Esophagus squamous epithelium (tissue), 5 donors: ENCODE measurements at regions not wholly inside any gene's neighbourhood (a gene's known extent, or its start where the extent isn't known, plus 50 kb on each side); places are given as distances from the start of the nearest gene placed in this dataset.
"Not testable (repeated sequence)": the region's sequence is repeated elsewhere in the genome, so short reads cannot be mapped to it uniquely, and the experiment has no call there.

Experiments used
- DNase-seq: peaks from one replicate; lab custom pipeline; 2025; lab: John Stamatoyannopoulos, UW
- H3K27ac ChIP-seq, 4 donors: fragments of 200-600 bp; sonication (generic); one replicate each; pipeline ENCODE4 v1.5.1; 2016 to 2019; ENCODE audit warnings: mild to moderate bottlenecking in 1 of 4
- H3K27me3 ChIP-seq, 4 donors: fragments of 200-600 bp; sonication (generic); 1 replicate in 3 of 4; 2 replicates in 1 of 4; pipeline versions ENCODE4 v1.5.1 to v1.6.0; 2017 to 2021; ENCODE audit warnings: antibody characterized with exemption in 1 of 4
- H3K36me3 ChIP-seq, 3 donors: fragments of 200-600 bp; sonication (generic); one replicate each; pipeline ENCODE4 v1.5.1; 2016 to 2019
- H3K4me1 ChIP-seq, 3 donors: fragments of 200-600 bp; sonication (generic); one replicate each; pipeline ENCODE4 v1.5.1; 2017 to 2019
- H3K4me3 ChIP-seq, 4 donors: fragments of 200-600 bp; sonication (generic); 1 replicate in 3 of 4; 2 replicates in 1 of 4; pipeline ENCODE4 v1.5.1; 2016 to 2019; ENCODE audit warnings: mild to moderate bottlenecking in 2 of 4, moderate library complexity in 1 of 4
- H3K9me3 ChIP-seq, 3 donors: fragments of 200-600 bp; sonication (generic); one replicate each; pipeline ENCODE4 v1.5.1; 2016 to 2019
- POLR2A ChIP-seq, 4 donors: fragments of 450-650 bp; IDR thresholded peaks; one replicate each; pipeline ENCODE4 v1.6.1; 2017; ENCODE audit warnings: antibody characterized with exemption in 4 of 4, mild to moderate bottlenecking in 4 of 4, moderate library complexity in 3 of 4
- WGBS, 2 donors: methylation state at CpG; one replicate each; pipeline ENCODE4 v1.1.5; 2018; 5-methylcytosine and 5-hydroxymethylcytosine counted together
- intact Hi-C: fragments of 100-400 bp; cut with DNase I; formaldehyde crosslinking; loops from one replicate; pipeline ENCODE4 v1.15.0; 2022
- TF ChIP-seq, protein P1 (sequence below), 6 experiments: fragments of 450-650 bp in 4 of 6; fragments of 200-600 bp in 2 of 6; sonication (generic) in 2 of 6; IDR thresholded peaks; one replicate each; pipeline ENCODE4 v1.5.1; 2016 to 2019; ENCODE audit warnings: antibody characterized with exemption in 6 of 6, mild to moderate bottlenecking in 4 of 6, moderate library complexity in 4 of 6
- donor health status: DM: yes; HTN: yes; CAD: no.

- no peaks in the 10 kb centered on the region for H3K4me1 ChIP-seq
- H3K36me3 ChIP-seq: no peaks in the 10 kb centered on the region
- H3K9me3 ChIP-seq: no peaks in the 10 kb centered on the region
- H3K27me3 ChIP-seq: no peaks in the 10 kb centered on the region
- intact Hi-C loops: no loop called here
- whole genome bisulfite sequencing, 2 donors: 84 to 95% methylated on average over 16 to 18 of the region's 19 CpGs
- H3K4me3 ChIP-seq: no peak overlapping the region
- H3K27ac ChIP-seq: no peak overlapping the region
- no peak for DNase-seq
- TF ChIP-seq POLR2A (IDR thresholded peaks at IDR 0.05): no peak
- TF ChIP-seq, protein P1, sequence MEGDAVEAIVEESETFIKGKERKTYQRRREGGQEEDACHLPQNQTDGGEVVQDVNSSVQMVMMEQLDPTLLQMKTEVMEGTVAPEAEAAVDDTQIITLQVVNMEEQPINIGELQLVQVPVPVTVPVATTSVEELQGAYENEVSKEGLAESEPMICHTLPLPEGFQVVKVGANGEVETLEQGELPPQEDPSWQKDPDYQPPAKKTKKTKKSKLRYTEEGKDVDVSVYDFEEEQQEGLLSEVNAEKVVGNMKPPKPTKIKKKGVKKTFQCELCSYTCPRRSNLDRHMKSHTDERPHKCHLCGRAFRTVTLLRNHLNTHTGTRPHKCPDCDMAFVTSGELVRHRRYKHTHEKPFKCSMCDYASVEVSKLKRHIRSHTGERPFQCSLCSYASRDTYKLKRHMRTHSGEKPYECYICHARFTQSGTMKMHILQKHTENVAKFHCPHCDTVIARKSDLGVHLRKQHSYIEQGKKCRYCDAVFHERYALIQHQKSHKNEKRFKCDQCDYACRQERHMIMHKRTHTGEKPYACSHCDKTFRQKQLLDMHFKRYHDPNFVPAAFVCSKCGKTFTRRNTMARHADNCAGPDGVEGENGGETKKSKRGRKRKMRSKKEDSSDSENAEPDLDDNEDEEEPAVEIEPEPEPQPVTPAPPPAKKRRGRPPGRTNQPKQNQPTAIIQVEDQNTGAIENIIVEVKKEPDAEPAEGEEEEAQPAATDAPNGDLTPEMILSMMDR (IDR thresholded peaks at IDR 0.05): no peak
Observed at GRCh38 chr17:20775331-20775730, 195.8 kb downstream of the CDRT15L2 start.

- H3K4me3 ChIP-seq: no peak overlapping the region
- 88 to 91% methylated on average over 8 to 10 of the region's 10 CpGs for WGBS, 2 donors
- peaks cover 0 to 17% (median 2%) of the 10 kb centered on the region in 4 donors for H3K27me3 ChIP-seq
- no peak overlapping the region for H3K27ac ChIP-seq
- H3K9me3 ChIP-seq: no peaks in the 10 kb centered on the region
- no peak for DNase-seq
- intact Hi-C loops: no loop called here
- H3K36me3 ChIP-seq: no peaks in the 10 kb centered on the region
- TF ChIP-seq, protein P1 (IDR thresholded peaks at IDR 0.05): no peak
- no peak for TF ChIP-seq POLR2A (IDR thresholded peaks at IDR 0.05)
- H3K4me1 ChIP-seq: no peaks in the 10 kb centered on the region
Observed at GRCh38 chr17:20779521-20779920, 200.0 kb downstream of the CDRT15L2 start.

- intact Hi-C loops: no loop called here
- Histone ChIP-seq H3K36me3 (no peaks in the 10 kb centered on the region), H3K4me1 (no peaks in the 10 kb centered on the region), H3K9me3 (no peaks in the 10 kb centered on the region), H3K27me3 (peaks cover 0 to 27% (median 2%) of the 10 kb centered on the region in 4 donors), H3K4me3 (no peak overlapping the region), H3K27ac (no peak overlapping the region)
- WGBS, 2 donors: 81 to 85% methylated on average over 2 of the region's 2 CpGs
- no peak for TF ChIP-seq POLR2A (IDR thresholded peaks at IDR 0.05)
- TF ChIP-seq, protein P1 (IDR thresholded peaks at IDR 0.05): no peak
- DNase-seq: no peak
Observed at GRCh38 chr17:20781260-20781659, 201.7 kb downstream of the CDRT15L2 start.

- 88 to 95% methylated on average over 6 of the region's 6 CpGs for WGBS, 2 donors
- H3K4me3 ChIP-seq, DNase-seq, H3K9me3 ChIP-seq, H3K27ac ChIP-seq, H3K36me3 ChIP-seq, H3K4me1 ChIP-seq, intact Hi-C loops: not testable (repeated sequence)
- H3K27me3 ChIP-seq: peaks cover 0 to 27% (median 2%) of the 10 kb centered on the region in 4 donors
Observed at GRCh38 chr17:20781869-20782268, 202.3 kb downstream of the CDRT15L2 start.

GRCh38 chr17:20783091-20783490, 203.6 kb downstream of the CDRT15L2 start:
- no peaks in the 10 kb centered on the region for H3K36me3 ChIP-seq
- intact Hi-C loops: no loop called here
- 81 to 83% methylated on average over 3 of the region's 3 CpGs for WGBS, 2 donors

More at GRCh38 chr17:20783091-20783490, 203.6 kb downstream of the CDRT15L2 start:
- no peaks in the 10 kb centered on the region for H3K4me1 ChIP-seq
- DNase-seq: no peak
- TF ChIP-seq, protein P1 (IDR thresholded peaks at IDR 0.05): no peak
- no peak for TF ChIP-seq POLR2A (IDR thresholded peaks at IDR 0.05)
- peaks cover 0 to 27% (median 2%) of the 10 kb centered on the region in 4 donors for H3K27me3 ChIP-seq
- H3K9me3 ChIP-seq: no peaks in the 10 kb centered on the region
- H3K4me3 ChIP-seq: no peak overlapping the region
- no peak overlapping the region for H3K27ac ChIP-seq
